HepG2 (cell line): ENCODE measurements at regions not wholly inside any gene's neighbourhood (a gene's known extent, or its start where the extent isn't known, plus 50 kb on each side); places are given as distances from the start of the nearest gene placed in this dataset.

Experiments used
- ATAC-seq: fragments of 200-7000 bp; cut with Tn5 transposase; 3 replicates; pipeline ENCODE4 v1.9.1; 2020; ENCODE audit warnings: mild to moderate bottlenecking, moderate library complexity
- BruUV-seq: library from RNA; stranded (reverse); fragments of 400-500 nt; replicated peaks from 2 replicates; lab custom pipeline; 2021; lab: Mats Ljungman, UMichigan
- CTCF ChIA-PET: fragments of 300-600 bp; formaldehyde crosslinking; extraction: SDS; loops from one replicate; lab custom pipeline; 2021; ENCODE audit warnings: low total read pairs, inconsistent platforms, low intra/inter-chr PET ratio; lab: Yijun Ruan, JAX
- POLR2A ChIA-PET: fragments of 350-600 bp; sonication (Branson Sonifier 250); formaldehyde crosslinking; loops from one replicate; lab custom pipeline; 2020; ENCODE audit warnings: antibody characterized with exemption, inconsistent platforms; lab: Yijun Ruan, JAX
- DNase-seq: peaks from one replicate; pipeline ENCODE4 v3.0.0-alpha.2; 2015; ENCODE audit warnings: low spot score
- FAIRE-seq: peaks from 3 replicates; lab custom pipeline; 2011; peaks lifted over from hg19 to GRCh38; lab: Jason Lieb, UNC
- H2AFZ ChIP-seq: one replicate; pipeline ENCODE4 v1.6.1; 2011; ENCODE audit warnings: low read length, inconsistent platforms
- H3K27ac ChIP-seq: fragments of 300-600 bp; 3 replicates; pipeline ENCODE4 v1.8.0; 2011; ENCODE audit warnings: mixed run types, mild to moderate bottlenecking, mixed read lengths, low read length, inconsistent platforms; ENCODE audit not compliant: insufficient read depth; ENCODE audit errors: extremely low read length
- H3K27me3 ChIP-seq, 2 experiments: fragments of 200-600 bp in 1 of 2; 2 replicates in 1 of 2; 3 replicates in 1 of 2; pipeline versions ENCODE4 v1.6.0 to v1.8.0; 2011; ENCODE audit warnings: low read length in 2 of 2, mild to moderate bottlenecking in 2 of 2, moderate library complexity in 2 of 2, inconsistent platforms in 1 of 2; ENCODE audit not compliant: insufficient read depth in 2 of 2, control insufficient read depth in 1 of 2
- H3K36me3 ChIP-seq, 2 experiments: fragments of 200-600 bp in 1 of 2; replicated peaks in 1 of 2; 2 replicates in 1 of 2; 3 replicates in 1 of 2; pipeline versions ENCODE4 v1.5.1 to v1.8.0; 2011; ENCODE audit warnings: low read length in 2 of 2, inconsistent platforms in 1 of 2; ENCODE audit not compliant: insufficient read depth in 2 of 2, control insufficient read depth in 1 of 2
- H3K4me1 ChIP-seq: 2 replicates; pipeline ENCODE4 v1.5.1; 2012; ENCODE audit warnings: low read length, inconsistent platforms; ENCODE audit not compliant: insufficient read depth
- H3K4me2 ChIP-seq: 2 replicates; pipeline ENCODE4 v1.6.0; 2011; ENCODE audit warnings: low read depth, low read length, inconsistent platforms
- H3K4me3 ChIP-seq, 3 experiments: fragments of 200-600 bp in 1 of 3; sonication (generic), shearing (Covaris generic) in 1 of 3; replicated peaks in 1 of 3; 2 replicates each; pipeline ENCODE4 v1.5.1; 2011 to 2016; ENCODE audit warnings: low read length in 3 of 3, inconsistent platforms in 2 of 3, low read depth in 2 of 3, mild to moderate bottlenecking in 2 of 3, control low read depth in 1 of 3, mixed read lengths in 1 of 3; ENCODE audit not compliant: insufficient read depth in 1 of 3
- H3K79me2 ChIP-seq: one replicate; pipeline ENCODE4 v1.6.1; 2011; ENCODE audit warnings: low read length, inconsistent platforms; ENCODE audit not compliant: insufficient read depth
- H3K9ac ChIP-seq: 2 replicates; pipeline ENCODE4 v1.6.0; 2011; ENCODE audit warnings: mild to moderate bottlenecking, low read depth, low read length, inconsistent platforms; ENCODE audit not compliant: insufficient read depth
- H3K9me3 ChIP-seq: 2 replicates; pipeline ENCODE4 v1.5.1; 2012; ENCODE audit warnings: mild to moderate bottlenecking, low read length
- H4K20me1 ChIP-seq: 2 replicates; pipeline ENCODE4 v1.6.0; 2011; ENCODE audit warnings: inconsistent platforms, mild to moderate bottlenecking, low read length, moderate library complexity; ENCODE audit not compliant: insufficient read depth
- GABPA ChIP-seq, 2 experiments: IDR thresholded peaks; 2 replicates each; pipeline ENCODE4 v1.6.1; 2011 to 2016; ENCODE audit warnings: low read depth in 2 of 2, low read length in 1 of 2, missing biosample characterization in 1 of 2, missing genetic modification characterization in 1 of 2
- HCFC1 ChIP-seq: fragments of 150-350 bp; IDR thresholded peaks from 2 replicates; pipeline ENCODE4 v1.6.1; 2014; ENCODE audit warnings: low read depth, low read length
- JUNB ChIP-seq: sonication (generic); formaldehyde crosslinking; IDR thresholded peaks from 2 replicates; pipeline ENCODE4 v1.8.0; 2022; ENCODE audit warnings: missing genetic modification reagents, mild to moderate bottlenecking, borderline replicate concordance
- KMT2B ChIP-seq: IDR thresholded peaks from 2 replicates; pipeline ENCODE4 v1.6.1; 2016; ENCODE audit warnings: missing genetic modification reagents, missing compliant biosample characterization
- PHB2 ChIP-seq: fragments of 450-650 bp; IDR thresholded peaks from 2 replicates; pipeline ENCODE4 v1.6.1; 2018; ENCODE audit not compliant: partially characterized antibody
- ZNF619 ChIP-seq: sonication (generic); formaldehyde crosslinking; IDR thresholded peaks from 2 replicates; pipeline ENCODE4 v1.4.0; 2020; ENCODE audit warnings: mild to moderate bottlenecking, missing genetic modification reagents
- WGBS: methylation state at CpG from one replicate; pipeline ENCODE4 v1.1.6; 2017; ENCODE audit warnings: low lambda C conversion rate; 5-methylcytosine and 5-hydroxymethylcytosine counted together
- in situ Hi-C: cut with HindIII; loops from 2 replicates; pipeline ENCODE4 v1.10.0; 2017; ENCODE audit warnings: low pct_unique_long_range_greater_than_20kb; ENCODE audit not compliant: extremely low pct_ligation_motif_present
- intact Hi-C: fragments of 100-400 bp; cut with micrococcal nuclease; formaldehyde crosslinking; loops from one replicate; pipeline ENCODE4 v1.10.0; 2022; ENCODE audit not compliant: unreplicated experiment
- TF ChIP-seq, protein P1 (sequence below): sonication (generic); formaldehyde crosslinking; IDR thresholded peaks from 2 replicates; pipeline ENCODE4 v1.8.1; 2023; ENCODE audit warnings: mild to moderate bottlenecking, inconsistent platforms, moderate library complexity, missing genetic modification reagents, borderline replicate concordance
- TF ChIP-seq, protein P2 (sequence below): sonication (generic); formaldehyde crosslinking; IDR thresholded peaks from 2 replicates; pipeline ENCODE4 v1.8.1; 2023; ENCODE audit warnings: mild to moderate bottlenecking, missing genetic modification reagents
- TF ChIP-seq, protein P3 (sequence below): sonication (generic); formaldehyde crosslinking; IDR thresholded peaks from 2 replicates; pipeline ENCODE4 v1.4.0; 2020; ENCODE audit warnings: missing genetic modification reagents, borderline replicate concordance
- TF ChIP-seq, protein P4 (sequence below): IDR thresholded peaks from 2 replicates; pipeline ENCODE4 v1.6.1; 2018; ENCODE audit warnings: missing genetic modification reagents

DNA sequence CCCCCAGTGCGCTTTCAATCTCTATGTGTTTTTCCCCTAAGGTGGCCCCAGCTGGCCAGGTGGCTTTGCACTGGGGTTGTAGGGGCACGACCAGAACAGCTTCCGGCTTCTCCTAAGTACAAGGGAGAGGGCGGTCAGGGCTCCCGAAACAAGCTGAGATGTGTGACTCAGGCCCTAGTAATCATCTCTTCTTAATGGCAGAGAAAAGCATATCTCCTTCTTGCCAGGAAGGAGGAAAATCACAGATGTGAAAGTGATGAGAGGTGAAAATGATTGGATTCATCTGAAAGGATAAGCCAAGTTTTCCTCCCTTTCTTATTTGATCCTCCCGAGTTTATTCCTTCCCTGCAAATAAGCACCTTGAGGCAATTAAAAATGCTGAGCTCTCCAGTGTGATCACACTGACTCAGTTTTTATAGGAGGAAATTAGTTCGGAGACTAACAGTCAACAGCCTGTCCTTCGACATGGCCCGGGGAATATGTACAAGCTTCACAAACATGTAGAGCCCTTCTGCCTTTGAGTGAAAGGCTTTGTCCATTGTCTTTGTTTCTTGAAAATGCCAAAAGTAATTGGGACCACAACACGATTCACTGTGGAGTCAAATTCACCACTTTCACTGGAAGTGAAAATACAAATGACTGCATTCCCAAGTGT, 514.8 kb downstream of the PSAT1 start:
- intact Hi-C loops: no loop called here
- Histone ChIP-seq H3K4me2 (no peak overlapping the region), H3K79me2 (no peaks in the 10 kb centered on the region), H3K4me1 (no peaks in the 10 kb centered on the region), H3K9me3 (no peaks in the 10 kb centered on the region), H3K9ac (no peak overlapping the region), H3K4me3 (no peak overlapping the region), H3K27me3 (no peaks in the 10 kb centered on the region), H3K27ac (no peak overlapping the region), H3K36me3 (no peaks in the 10 kb centered on the region), H4K20me1 (no peaks in the 10 kb centered on the region), H2AFZ (no peak overlapping the region)
- DNase-seq (no peak), ATAC-seq (no peak), FAIRE-seq (no peak)
- TF ChIP-seq, protein P1, sequence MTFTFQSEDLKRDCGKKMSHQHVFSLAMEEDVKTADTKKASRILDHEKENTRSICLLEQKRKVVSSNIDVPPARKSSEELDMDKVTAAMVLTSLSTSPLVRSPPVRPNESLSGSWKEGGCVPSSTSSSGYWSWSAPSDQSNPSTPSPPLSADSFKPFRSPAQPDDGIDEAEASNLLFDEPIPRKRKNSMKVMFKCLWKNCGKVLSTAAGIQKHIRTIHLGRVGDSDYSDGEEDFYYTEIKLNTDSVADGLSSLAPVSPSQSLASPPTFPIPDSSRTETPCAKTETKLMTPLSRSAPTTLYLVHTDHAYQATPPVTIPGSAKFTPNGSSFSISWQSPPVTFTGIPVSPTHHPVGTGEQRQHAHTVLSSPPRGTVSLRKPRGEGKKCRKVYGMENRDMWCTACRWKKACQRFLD (CRISPR knock-in tag): no peak
- TF ChIP-seq JUNB (CRISPR knock-in tag) (no peak), ZNF619 (CRISPR knock-in tag) (no peak), KMT2B (CRISPR knock-in tag) (no peak), HCFC1 (no peak), GABPA (IDR thresholded peaks at IDR 0.05; ENCODE audit: low read depth, low read length) (no peak), GABPA (CRISPR knock-in tag; IDR thresholded peaks at IDR 0.05; ENCODE audit: low read depth) (no peak), PHB2 (no peak)
- TF ChIP-seq, protein P2, sequence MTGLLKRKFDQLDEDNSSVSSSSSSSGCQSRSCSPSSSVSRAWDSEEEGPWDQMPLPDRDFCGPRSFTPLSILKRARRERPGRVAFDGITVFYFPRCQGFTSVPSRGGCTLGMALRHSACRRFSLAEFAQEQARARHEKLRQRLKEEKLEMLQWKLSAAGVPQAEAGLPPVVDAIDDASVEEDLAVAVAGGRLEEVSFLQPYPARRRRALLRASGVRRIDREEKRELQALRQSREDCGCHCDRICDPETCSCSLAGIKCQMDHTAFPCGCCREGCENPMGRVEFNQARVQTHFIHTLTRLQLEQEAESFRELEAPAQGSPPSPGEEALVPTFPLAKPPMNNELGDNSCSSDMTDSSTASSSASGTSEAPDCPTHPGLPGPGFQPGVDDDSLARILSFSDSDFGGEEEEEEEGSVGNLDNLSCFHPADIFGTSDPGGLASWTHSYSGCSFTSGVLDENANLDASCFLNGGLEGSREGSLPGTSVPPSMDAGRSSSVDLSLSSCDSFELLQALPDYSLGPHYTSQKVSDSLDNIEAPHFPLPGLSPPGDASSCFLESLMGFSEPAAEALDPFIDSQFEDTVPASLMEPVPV (CRISPR knock-in tag): no peak
- TF ChIP-seq, protein P3, sequence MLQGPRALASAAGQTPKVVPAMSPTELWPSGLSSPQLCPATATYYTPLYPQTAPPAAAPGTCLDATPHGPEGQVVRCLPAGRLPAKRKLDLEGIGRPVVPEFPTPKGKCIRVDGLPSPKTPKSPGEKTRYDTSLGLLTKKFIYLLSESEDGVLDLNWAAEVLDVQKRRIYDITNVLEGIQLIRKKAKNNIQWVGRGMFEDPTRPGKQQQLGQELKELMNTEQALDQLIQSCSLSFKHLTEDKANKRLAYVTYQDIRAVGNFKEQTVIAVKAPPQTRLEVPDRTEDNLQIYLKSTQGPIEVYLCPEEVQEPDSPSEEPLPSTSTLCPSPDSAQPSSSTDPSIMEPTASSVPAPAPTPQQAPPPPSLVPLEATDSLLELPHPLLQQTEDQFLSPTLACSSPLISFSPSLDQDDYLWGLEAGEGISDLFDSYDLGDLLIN (CRISPR knock-in tag): no peak
- TF ChIP-seq, protein P4, sequence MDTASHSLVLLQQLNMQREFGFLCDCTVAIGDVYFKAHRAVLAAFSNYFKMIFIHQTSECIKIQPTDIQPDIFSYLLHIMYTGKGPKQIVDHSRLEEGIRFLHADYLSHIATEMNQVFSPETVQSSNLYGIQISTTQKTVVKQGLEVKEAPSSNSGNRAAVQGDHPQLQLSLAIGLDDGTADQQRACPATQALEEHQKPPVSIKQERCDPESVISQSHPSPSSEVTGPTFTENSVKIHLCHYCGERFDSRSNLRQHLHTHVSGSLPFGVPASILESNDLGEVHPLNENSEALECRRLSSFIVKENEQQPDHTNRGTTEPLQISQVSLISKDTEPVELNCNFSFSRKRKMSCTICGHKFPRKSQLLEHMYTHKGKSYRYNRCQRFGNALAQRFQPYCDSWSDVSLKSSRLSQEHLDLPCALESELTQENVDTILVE (CRISPR knock-in tag): no peak
- CTCF ChIA-PET: no interaction called here
- POLR2A ChIA-PET: no interaction called here
- in situ Hi-C loops: no loop called here
- WGBS: 42% methylated on average over 10 of the region's 10 CpGs
- BruUV-seq: no TSS peak
